ENCODE measurements at regions not wholly inside any gene's neighbourhood (a gene's known extent, or its start where the extent isn't known, plus 50 kb on each side); places are given as distances from the start of the nearest gene placed in this dataset.

DNA sequence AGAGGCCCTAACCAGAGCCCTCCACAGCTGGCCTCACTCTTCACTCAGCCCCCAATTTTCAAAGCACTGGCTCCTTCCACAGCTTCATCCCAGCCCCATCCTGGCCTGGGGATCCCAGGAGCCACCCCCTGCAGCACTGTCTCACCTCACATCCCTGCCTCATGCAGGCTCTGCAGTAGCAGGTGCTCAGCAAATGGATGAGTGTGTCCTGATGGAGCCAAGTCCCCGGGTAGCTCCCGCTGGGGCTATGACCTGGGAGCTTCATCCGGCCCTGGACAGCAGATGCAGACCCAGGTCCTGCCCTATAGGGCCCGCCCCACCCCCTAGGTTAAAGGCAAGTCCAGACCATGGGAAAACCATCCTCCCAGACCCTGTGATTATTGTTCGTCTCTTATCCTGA is 143.2 kb upstream of the ZNF507 start:
- TF ChIP-seq JUND (IDR thresholded peaks at IDR 0.05) = no peak
- TF ChIP-seq, protein P1, sequence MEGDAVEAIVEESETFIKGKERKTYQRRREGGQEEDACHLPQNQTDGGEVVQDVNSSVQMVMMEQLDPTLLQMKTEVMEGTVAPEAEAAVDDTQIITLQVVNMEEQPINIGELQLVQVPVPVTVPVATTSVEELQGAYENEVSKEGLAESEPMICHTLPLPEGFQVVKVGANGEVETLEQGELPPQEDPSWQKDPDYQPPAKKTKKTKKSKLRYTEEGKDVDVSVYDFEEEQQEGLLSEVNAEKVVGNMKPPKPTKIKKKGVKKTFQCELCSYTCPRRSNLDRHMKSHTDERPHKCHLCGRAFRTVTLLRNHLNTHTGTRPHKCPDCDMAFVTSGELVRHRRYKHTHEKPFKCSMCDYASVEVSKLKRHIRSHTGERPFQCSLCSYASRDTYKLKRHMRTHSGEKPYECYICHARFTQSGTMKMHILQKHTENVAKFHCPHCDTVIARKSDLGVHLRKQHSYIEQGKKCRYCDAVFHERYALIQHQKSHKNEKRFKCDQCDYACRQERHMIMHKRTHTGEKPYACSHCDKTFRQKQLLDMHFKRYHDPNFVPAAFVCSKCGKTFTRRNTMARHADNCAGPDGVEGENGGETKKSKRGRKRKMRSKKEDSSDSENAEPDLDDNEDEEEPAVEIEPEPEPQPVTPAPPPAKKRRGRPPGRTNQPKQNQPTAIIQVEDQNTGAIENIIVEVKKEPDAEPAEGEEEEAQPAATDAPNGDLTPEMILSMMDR (IDR thresholded peaks at IDR 0.05; ENCODE audit: low read depth, low read length, missing input control) = no peak
- TF ChIP-seq GABPA (IDR thresholded peaks at IDR 0.05 in 1 of 2, conservative IDR thresholded peaks at IDR 0.05 in 1 of 2) = no peak
- no peak for TF ChIP-seq RXRA (IDR thresholded peaks at IDR 0.05)
- TF ChIP-seq TAF1 (conservative IDR thresholded peaks at IDR 0.05) = no peak
- no peak for TF ChIP-seq SP1 (IDR thresholded peaks at IDR 0.05)
- TF ChIP-seq HNF4G (IDR thresholded peaks at IDR 0.05) = no peak
- TF ChIP-seq, protein P2, sequence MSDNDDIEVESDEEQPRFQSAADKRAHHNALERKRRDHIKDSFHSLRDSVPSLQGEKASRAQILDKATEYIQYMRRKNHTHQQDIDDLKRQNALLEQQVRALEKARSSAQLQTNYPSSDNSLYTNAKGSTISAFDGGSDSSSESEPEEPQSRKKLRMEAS (IDR thresholded peaks at IDR 0.05) = no peak
- no peak for TF ChIP-seq NR2F2 (IDR thresholded peaks at IDR 0.05)
- TF ChIP-seq, protein P3, sequence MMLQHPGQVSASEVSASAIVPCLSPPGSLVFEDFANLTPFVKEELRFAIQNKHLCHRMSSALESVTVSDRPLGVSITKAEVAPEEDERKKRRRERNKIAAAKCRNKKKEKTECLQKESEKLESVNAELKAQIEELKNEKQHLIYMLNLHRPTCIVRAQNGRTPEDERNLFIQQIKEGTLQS (IDR thresholded peaks at IDR 0.05) = no peak
- no peak for TF ChIP-seq YY1 (IDR thresholded peaks at IDR 0.05)
